Heart left ventricle (tissue), 16 donors: ENCODE measurements at regions not wholly inside any gene's neighbourhood (a gene's known extent, or its start where the extent isn't known, plus 50 kb on each side); places are given as distances from the start of the nearest gene placed in this dataset.

Source experiments
- ATAC-seq, 4 donors: fragments of 200-7000 bp; cut with Tn5 transposase; one replicate each; pipeline ENCODE4 v1.9.1; 2020 to 2022; ENCODE audit warnings: moderate library complexity in 4 of 4, mild to moderate bottlenecking in 3 of 4, moderate number of reproducible peaks in 1 of 4
- DNase-seq, 5 donors: peaks; one replicate each; pipeline ENCODE4 v3.0.0-alpha.2; 2020
- H3K27ac ChIP-seq, 12 donors: fragments of 200-600 bp; sonication (generic) in 4 of 12; one replicate each; pipeline versions ENCODE4 v1.5.0 to v1.8.0; 2016 to 2022; ENCODE audit warnings: mild to moderate bottlenecking in 2 of 12
- H3K27me3 ChIP-seq, 9 donors: fragments of 200-600 bp; sonication (generic) in 2 of 9; one replicate each; pipeline versions ENCODE4 v1.5.1 to v1.8.0; 2016 to 2022; ENCODE audit warnings: mild to moderate bottlenecking in 3 of 9
- H3K36me3 ChIP-seq, 9 donors: fragments of 200-600 bp; sonication (generic) in 2 of 9; one replicate each; pipeline versions ENCODE4 v1.5.0 to v1.8.0; 2018 to 2022; ENCODE audit warnings: mild to moderate bottlenecking in 2 of 9
- H3K4me1 ChIP-seq, 12 donors: fragments of 200-600 bp; sonication (generic) in 4 of 12; one replicate each; pipeline versions ENCODE4 v1.5.0 to v1.8.0; 2016 to 2022; ENCODE audit warnings: mild to moderate bottlenecking in 3 of 12
- H3K4me3 ChIP-seq, 12 donors: fragments of 200-600 bp; sonication (generic) in 4 of 12; one replicate each; pipeline versions ENCODE4 v1.5.0 to v1.8.0; 2017 to 2022; ENCODE audit warnings: mild to moderate bottlenecking in 9 of 12, moderate library complexity in 4 of 12
- H3K9me3 ChIP-seq, 12 donors: fragments of 200-600 bp; sonication (generic) in 4 of 12; one replicate each; pipeline versions ENCODE4 v1.5.0 to v1.8.0; 2016 to 2022; ENCODE audit warnings: mild to moderate bottlenecking in 1 of 12
- CTCF ChIP-seq, 12 donors: fragments of 200-600 bp; sonication (generic) in 4 of 12; IDR thresholded peaks; one replicate each; pipeline versions ENCODE4 v1.5.0 to v1.8.0; 2018 to 2022; ENCODE audit warnings: antibody characterized with exemption in 12 of 12, mild to moderate bottlenecking in 5 of 12
- POLR2A ChIP-seq, 2 donors: fragments of 450-650 bp; IDR thresholded peaks; one replicate each; pipeline ENCODE4 v1.6.1; 2017; ENCODE audit warnings: antibody characterized with exemption in 2 of 2, mild to moderate bottlenecking in 2 of 2, moderate library complexity in 2 of 2
- WGBS, 4 donors: extraction: QIAGEN DNeasy Blood & Tissue Kit in 2 of 4; methylation state at CpG; one replicate each; pipeline versions ENCODE4 v1.1.5 to v1.1.7; 2013 to 2018; 5-methylcytosine and 5-hydroxymethylcytosine counted together
- intact Hi-C, 10 donors: fragments of 100-400 bp; cut with DNase I; formaldehyde crosslinking; loops; one replicate each; pipeline versions ENCODE4 v1.11.1 to v1.14.2; 2022
- donor health status: ischemic (EF 13 %, LVEDD 7.1; RV severe dilation, severe dysfunction).
- donor health status: healthy with polysubstance abuse.
- donor health status: DM: no; HTN: yes; CAD: no.
- donor health status: DM: no; HTN: no; CAD: no.
- donor health status: ischemic (EF 25% LVEDD 6.9; RV normal size, moderate dysfunction).
- donor health status: ischemic (EF 25% LVEDD 5.7; RV mildly dilated, moderate dysfunction).
- donor health status: healthy.
- donor health status: DM: yes; HTN: yes; CAD: no.
- donor health status: ischemic (EF 35%, LVEDD 5.7; RV mildly dilated, moderate dysfunction).
- donor health status: nonischemic (EF 11% LVEDD 7.7; RV severe dilation, severe dysfunction).
- donor health status: DM: yes; HTN: yes; CAD: no.
- donor health status: PGD.
- donor health status: ischemic (EF 29% LVEDD 5.4; RV normal size, mild dysfunction).
- donor health status: nonischemic (EF 23%, LVEDD 6.1; RV moderate dilation, normal function).

- Histone ChIP-seq H3K27me3 (no peaks in the 10 kb centered on the region), H3K27ac (no peak overlapping the region), H3K4me3 (no peak overlapping the region), H3K36me3 (no peaks in the 10 kb centered on the region), H3K4me1 (no peaks in the 10 kb centered on the region), H3K9me3 (no peaks in the 10 kb centered on the region)
- 54 to 57% (median 55%) methylated on average over 2 of the region's 2 CpGs for WGBS, 4 donors
- intact Hi-C loops, result no loop called here
- DNase-seq (no peak), ATAC-seq (no peak)
- TF ChIP-seq CTCF (IDR thresholded peaks at IDR 0.05) (no peak), POLR2A (IDR thresholded peaks at IDR 0.05) (no peak)
These were observed 914.5 kb upstream of the EPHA6 start for GRCh38 chr3:95899911-95900310.

- intact Hi-C loops, result no loop called here
- no peak for TF ChIP-seq POLR2A (IDR thresholded peaks at IDR 0.05)
- no peak for TF ChIP-seq CTCF (IDR thresholded peaks at IDR 0.05)
These were observed 912.4 kb upstream of the EPHA6 start for GRCh38 chr3:95901948-95902347.

GRCh38 chr3:95905182-95905581 is 909.2 kb upstream of the EPHA6 start:
- WGBS, 4 donors, result 43 to 60% (median 49%) methylated on average over 1 of the region's 1 CpG
- TF ChIP-seq CTCF (IDR thresholded peaks at IDR 0.05) (no peak), POLR2A (IDR thresholded peaks at IDR 0.05) (no peak)
- DNase-seq, result no peak
- Histone ChIP-seq H3K36me3 (no peaks in the 10 kb centered on the region), H3K27ac (no peak overlapping the region), H3K4me1 (no peaks in the 10 kb centered on the region), H3K9me3 (no peaks in the 10 kb centered on the region), H3K27me3 (no peaks in the 10 kb centered on the region), H3K4me3 (no peak overlapping the region)
- intact Hi-C loops, result no loop called here
- ATAC-seq, result no peak

More at GRCh38 chr3:95901948-95902347, 912.4 kb upstream of the EPHA6 start:
- Histone ChIP-seq H3K4me3 (no peak overlapping the region), H3K36me3 (no peaks in the 10 kb centered on the region), H3K27me3 (no peaks in the 10 kb centered on the region), H3K9me3 (no peaks in the 10 kb centered on the region), H3K27ac (no peak overlapping the region), H3K4me1 (no peaks in the 10 kb centered on the region)
- ATAC-seq (no peak), DNase-seq (no peak)

GRCh38 chr3:95911767-95912166 is 902.6 kb upstream of the EPHA6 start:
- H3K36me3 ChIP-seq, result no peaks in the 10 kb centered on the region
- no peak for DNase-seq
- no peak for TF ChIP-seq CTCF (IDR thresholded peaks at IDR 0.05)
- TF ChIP-seq POLR2A (IDR thresholded peaks at IDR 0.05), result no peak
- H3K4me1 ChIP-seq, result no peaks in the 10 kb centered on the region
- H3K27me3 ChIP-seq, result no peaks in the 10 kb centered on the region
- intact Hi-C loops, result no loop called here
- ATAC-seq, result no peak
- peaks cover 0 to 21% (median 0%) of the 10 kb centered on the region in 12 donors for H3K9me3 ChIP-seq
- 50 to 88% (median 71%) methylated on average over 1 of the region's 1 CpG for WGBS, 4 donors
- no peak overlapping the region for H3K27ac ChIP-seq
- H3K4me3 ChIP-seq, result no peak overlapping the region
